ENCODE measurements at regions not wholly inside any gene's neighbourhood (a gene's known extent, or its start where the extent isn't known, plus 50 kb on each side); places are given as distances from the start of the nearest gene placed in this dataset.

- TF ChIP-seq CTCF (IDR thresholded peaks at IDR 0.05) (no peak), POLR2A (IDR thresholded peaks at IDR 0.05) (no peak)
Observed at GRCh38 chr22:34526681-34527080, 539.3 kb upstream of the ISX start.

All from thyroid gland (tissue), 4 donors.